SK-N-SH treated with all-trans-retinoic acid at 6 μM for 48 hours (cell line): ENCODE measurements at regions not wholly inside any gene's neighbourhood (a gene's known extent, or its start where the extent isn't known, plus 50 kb on each side); places are given as distances from the start of the nearest gene placed in this dataset.
A peak's percentile ranks its signal among the peaks of the same experiment; 100 is the strongest.

Experiments
- ATAC-seq: fragments of 200-7000 bp; cut with Tn5 transposase; 3 replicates; pipeline ENCODE4 v1.9.1; 2020; ENCODE audit warnings: mild to moderate bottlenecking, moderate library complexity
- BACH2 ChIP-seq: fragments of 250-450 bp; sonication (Bioruptor Pico); IDR thresholded peaks from 2 replicates; pipeline ENCODE4 v1.9.0; 2021; ENCODE audit warnings: mild to moderate bottlenecking, borderline replicate concordance
- CSDC2 ChIP-seq: fragments of 250-450 bp; sonication (Bioruptor Pico); IDR thresholded peaks from 2 replicates; pipeline ENCODE4 v1.5.0; 2020; ENCODE audit warnings: mild to moderate bottlenecking, moderate library complexity
- CSRNP3 ChIP-seq: fragments of 250-450 bp; sonication (Bioruptor Pico); IDR thresholded peaks from 2 replicates; pipeline ENCODE4 v1.5.1; 2021; ENCODE audit warnings: mild to moderate bottlenecking, moderate library complexity
- GLIS3 ChIP-seq: fragments of 250-450 bp; sonication (Bioruptor Pico); IDR thresholded peaks from 2 replicates; pipeline ENCODE4 v1.5.0; 2020; ENCODE audit warnings: mild to moderate bottlenecking, moderate library complexity
- OSR1 ChIP-seq: fragments of 250-450 bp; sonication (Bioruptor Pico); IDR thresholded peaks from 2 replicates; pipeline ENCODE4 v1.8.0; 2022; ENCODE audit warnings: moderate library complexity, mild to moderate bottlenecking, inconsistent platforms
- PATZ1 ChIP-seq: fragments of 250-450 bp; sonication (Bioruptor Pico); IDR thresholded peaks from 2 replicates; pipeline ENCODE4 v1.8.0; 2020; ENCODE audit warnings: mild to moderate bottlenecking, moderate library complexity, borderline replicate concordance
- PPARA ChIP-seq: fragments of 250-450 bp; sonication (Bioruptor Pico); IDR thresholded peaks from 2 replicates; pipeline ENCODE4 v1.5.0; 2020; ENCODE audit warnings: mild to moderate bottlenecking, borderline replicate concordance
- RARB ChIP-seq: fragments of 250-450 bp; sonication (Bioruptor Pico); IDR thresholded peaks from 2 replicates; pipeline ENCODE4 v1.8.0; 2021; ENCODE audit warnings: mild to moderate bottlenecking, moderate library complexity
- SNAI2 ChIP-seq: fragments of 250-450 bp; sonication (Bioruptor Pico); IDR thresholded peaks from 2 replicates; pipeline ENCODE4 v1.5.0; 2020; ENCODE audit warnings: mild to moderate bottlenecking, moderate library complexity
- TCF4 ChIP-seq: fragments of 250-450 bp; sonication (Bioruptor Pico); IDR thresholded peaks from 2 replicates; pipeline ENCODE4 v1.8.0; 2021; ENCODE audit warnings: mild to moderate bottlenecking, moderate library complexity, borderline replicate concordance
- TOX ChIP-seq: fragments of 250-450 bp; sonication (Bioruptor Pico); IDR thresholded peaks from 2 replicates; pipeline ENCODE4 v1.8.0; 2021; ENCODE audit warnings: mild to moderate bottlenecking, moderate library complexity, borderline replicate concordance
- ZC3H10 ChIP-seq: fragments of 250-450 bp; sonication (Bioruptor Pico); IDR thresholded peaks from 2 replicates; pipeline ENCODE4 v1.5.1; 2021; ENCODE audit warnings: mild to moderate bottlenecking, moderate library complexity
- ZFP3 ChIP-seq: fragments of 250-450 bp; sonication (Bioruptor Pico); IDR thresholded peaks from 2 replicates; pipeline ENCODE4 v1.5.0; 2020; ENCODE audit warnings: mild to moderate bottlenecking, moderate library complexity
- ZFP30 ChIP-seq: fragments of 450-650 bp; formaldehyde crosslinking; IDR thresholded peaks from 2 replicates; pipeline ENCODE4 v1.5.0; 2022; ENCODE audit warnings: mild to moderate bottlenecking, moderate library complexity
- ZNF565 ChIP-seq: fragments of 450-650 bp; formaldehyde crosslinking; conservative IDR thresholded peaks from 2 replicates; pipeline ENCODE4 v1.5.0; 2020; ENCODE audit warnings: low read depth, mild to moderate bottlenecking, moderate library complexity
- ZNF70 ChIP-seq: fragments of 450-650 bp; formaldehyde crosslinking; IDR thresholded peaks from 2 replicates; pipeline ENCODE4 v1.5.0; 2020; ENCODE audit warnings: mild to moderate bottlenecking, moderate library complexity
- ZNF8 ChIP-seq: fragments of 450-650 bp; formaldehyde crosslinking; IDR thresholded peaks from 2 replicates; pipeline ENCODE4 v1.5.0; 2020; ENCODE audit warnings: mild to moderate bottlenecking, moderate library complexity
- TF ChIP-seq, protein P1 (sequence below): fragments of 250-450 bp; sonication (Bioruptor Pico); IDR thresholded peaks from 2 replicates; pipeline ENCODE4 v1.5.0; 2020; ENCODE audit warnings: mild to moderate bottlenecking, moderate library complexity
- TF ChIP-seq, protein P2 (sequence below): fragments of 250-450 bp; sonication (Bioruptor Pico); IDR thresholded peaks from 2 replicates; pipeline ENCODE4 v1.5.1; 2020; ENCODE audit warnings: low read depth, mild to moderate bottlenecking, moderate library complexity
- TF ChIP-seq, protein P3 (sequence below): fragments of 250-450 bp; sonication (Bioruptor Pico); IDR thresholded peaks from 2 replicates; pipeline ENCODE4 v1.8.0; 2021; ENCODE audit warnings: low read depth, mild to moderate bottlenecking, moderate library complexity, borderline replicate concordance

DNA sequence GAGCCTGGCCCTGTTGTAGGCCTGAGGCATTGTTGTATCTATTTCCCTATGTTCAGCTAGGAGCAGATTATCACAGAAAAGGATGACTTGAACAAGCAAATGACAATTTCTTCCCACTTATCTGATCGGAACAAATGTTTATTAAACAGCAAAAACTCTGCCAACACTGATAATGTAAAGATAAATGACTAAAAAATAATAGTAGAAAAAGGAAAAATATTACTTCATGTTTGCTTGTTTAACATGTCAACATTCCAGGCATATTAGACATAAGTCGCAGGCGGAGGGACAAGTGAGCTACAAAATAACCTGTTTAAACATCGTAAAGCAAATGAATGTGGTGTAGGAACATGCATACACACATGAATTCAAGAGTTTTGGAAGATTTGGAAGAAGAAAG lies 257.9 kb downstream of the TMX3 start (continued):
- TF ChIP-seq, protein P1, sequence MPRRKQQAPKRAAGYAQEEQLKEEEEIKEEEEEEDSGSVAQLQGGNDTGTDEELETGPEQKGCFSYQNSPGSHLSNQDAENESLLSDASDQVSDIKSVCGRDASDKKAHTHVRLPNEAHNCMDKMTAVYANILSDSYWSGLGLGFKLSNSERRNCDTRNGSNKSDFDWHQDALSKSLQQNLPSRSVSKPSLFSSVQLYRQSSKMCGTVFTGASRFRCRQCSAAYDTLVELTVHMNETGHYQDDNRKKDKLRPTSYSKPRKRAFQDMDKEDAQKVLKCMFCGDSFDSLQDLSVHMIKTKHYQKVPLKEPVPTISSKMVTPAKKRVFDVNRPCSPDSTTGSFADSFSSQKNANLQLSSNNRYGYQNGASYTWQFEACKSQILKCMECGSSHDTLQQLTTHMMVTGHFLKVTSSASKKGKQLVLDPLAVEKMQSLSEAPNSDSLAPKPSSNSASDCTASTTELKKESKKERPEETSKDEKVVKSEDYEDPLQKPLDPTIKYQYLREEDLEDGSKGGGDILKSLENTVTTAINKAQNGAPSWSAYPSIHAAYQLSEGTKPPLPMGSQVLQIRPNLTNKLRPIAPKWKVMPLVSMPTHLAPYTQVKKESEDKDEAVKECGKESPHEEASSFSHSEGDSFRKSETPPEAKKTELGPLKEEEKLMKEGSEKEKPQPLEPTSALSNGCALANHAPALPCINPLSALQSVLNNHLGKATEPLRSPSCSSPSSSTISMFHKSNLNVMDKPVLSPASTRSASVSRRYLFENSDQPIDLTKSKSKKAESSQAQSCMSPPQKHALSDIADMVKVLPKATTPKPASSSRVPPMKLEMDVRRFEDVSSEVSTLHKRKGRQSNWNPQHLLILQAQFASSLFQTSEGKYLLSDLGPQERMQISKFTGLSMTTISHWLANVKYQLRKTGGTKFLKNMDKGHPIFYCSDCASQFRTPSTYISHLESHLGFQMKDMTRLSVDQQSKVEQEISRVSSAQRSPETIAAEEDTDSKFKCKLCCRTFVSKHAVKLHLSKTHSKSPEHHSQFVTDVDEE (CRISPR knock-in tag), result no peak
- no peak for TF ChIP-seq CSRNP3 (CRISPR knock-in tag)
- no peak for TF ChIP-seq ZC3H10
- TF ChIP-seq ZFP3 (CRISPR knock-in tag), result no peak
- no peak for TF ChIP-seq PPARA (CRISPR knock-in tag)

GRCh38 chr18:68455229-68455603 lies 259.7 kb downstream of the TMX3 start:
- ATAC-seq, result no peak
- TF ChIP-seq ZNF565 (CRISPR knock-in tag), result no peak
- no peak for TF ChIP-seq CSRNP3 (CRISPR knock-in tag)
- TF ChIP-seq SNAI2, result no peak
- no peak for TF ChIP-seq TOX
- no peak for TF ChIP-seq CSDC2
- no peak for TF ChIP-seq GLIS3 (CRISPR knock-in tag)
- TF ChIP-seq, protein P2, sequence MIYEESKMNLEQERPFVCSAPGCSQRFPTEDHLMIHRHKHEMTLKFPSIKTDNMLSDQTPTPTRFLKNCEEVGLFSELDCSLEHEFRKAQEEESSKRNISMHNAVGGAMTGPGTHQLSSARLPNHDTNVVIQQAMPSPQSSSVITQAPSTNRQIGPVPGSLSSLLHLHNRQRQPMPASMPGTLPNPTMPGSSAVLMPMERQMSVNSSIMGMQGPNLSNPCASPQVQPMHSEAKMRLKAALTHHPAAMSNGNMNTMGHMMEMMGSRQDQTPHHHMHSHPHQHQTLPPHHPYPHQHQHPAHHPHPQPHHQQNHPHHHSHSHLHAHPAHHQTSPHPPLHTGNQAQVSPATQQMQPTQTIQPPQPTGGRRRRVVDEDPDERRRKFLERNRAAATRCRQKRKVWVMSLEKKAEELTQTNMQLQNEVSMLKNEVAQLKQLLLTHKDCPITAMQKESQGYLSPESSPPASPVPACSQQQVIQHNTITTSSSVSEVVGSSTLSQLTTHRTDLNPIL (CRISPR knock-in tag), result no peak
- TF ChIP-seq RARB (CRISPR knock-in tag), result no peak
- no peak for TF ChIP-seq OSR1 (CRISPR knock-in tag)
- no peak for TF ChIP-seq ZFP30
- no peak for TF ChIP-seq ZFP3 (CRISPR knock-in tag)

DNA sequence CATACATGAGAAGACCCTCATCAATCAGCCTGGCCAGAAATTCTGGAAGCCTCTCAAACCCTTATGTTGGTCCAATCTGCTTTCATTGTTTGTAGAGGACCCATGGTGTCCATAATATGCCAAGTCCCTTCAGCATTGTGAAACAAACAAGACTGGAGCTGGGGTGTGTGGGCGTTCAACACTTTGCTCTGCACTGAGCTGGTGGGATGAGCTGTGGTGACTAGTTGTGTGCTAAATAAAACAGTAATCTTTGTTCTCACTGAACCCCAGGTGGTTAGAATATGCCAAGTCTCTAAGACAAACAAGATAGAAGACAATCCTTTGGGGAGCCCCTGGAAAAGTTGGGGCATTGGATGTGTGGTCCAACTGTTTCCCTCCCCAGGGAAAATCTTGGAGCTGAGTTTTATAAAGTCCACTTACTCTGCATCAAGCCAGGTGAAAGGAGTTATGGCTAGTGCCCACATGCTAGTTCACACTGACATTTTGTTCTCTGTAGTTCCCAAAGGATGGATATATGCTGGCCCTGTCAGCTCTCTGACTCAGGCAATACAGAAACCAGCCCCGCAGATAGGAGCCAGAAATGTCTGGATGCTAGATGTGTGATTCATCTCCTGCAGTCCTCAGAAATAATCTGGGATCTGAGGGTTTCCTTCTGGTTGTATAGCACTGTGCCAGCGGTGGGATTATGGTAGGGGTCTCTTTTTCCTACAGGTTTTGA lies 260.2 kb downstream of the TMX3 start:
- ATAC-seq, result peak; percentile 58; the same call in 2 of the 3 replicates
- TF ChIP-seq, protein P3, sequence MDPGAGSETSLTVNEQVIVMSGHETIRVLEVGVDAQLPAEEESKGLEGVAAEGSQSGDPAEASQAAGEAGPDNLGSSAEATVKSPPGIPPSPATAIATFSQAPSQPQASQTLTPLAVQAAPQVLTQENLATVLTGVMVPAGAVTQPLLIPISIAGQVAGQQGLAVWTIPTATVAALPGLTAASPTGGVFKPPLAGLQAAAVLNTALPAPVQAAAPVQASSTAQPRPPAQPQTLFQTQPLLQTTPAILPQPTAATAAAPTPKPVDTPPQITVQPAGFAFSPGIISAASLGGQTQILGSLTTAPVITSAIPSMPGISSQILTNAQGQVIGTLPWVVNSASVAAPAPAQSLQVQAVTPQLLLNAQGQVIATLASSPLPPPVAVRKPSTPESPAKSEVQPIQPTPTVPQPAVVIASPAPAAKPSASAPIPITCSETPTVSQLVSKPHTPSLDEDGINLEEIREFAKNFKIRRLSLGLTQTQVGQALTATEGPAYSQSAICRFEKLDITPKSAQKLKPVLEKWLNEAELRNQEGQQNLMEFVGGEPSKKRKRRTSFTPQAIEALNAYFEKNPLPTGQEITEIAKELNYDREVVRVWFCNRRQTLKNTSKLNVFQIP (CRISPR knock-in tag), result no peak
- TF ChIP-seq ZFP30 (no peak), TCF4 (no peak)

DNA sequence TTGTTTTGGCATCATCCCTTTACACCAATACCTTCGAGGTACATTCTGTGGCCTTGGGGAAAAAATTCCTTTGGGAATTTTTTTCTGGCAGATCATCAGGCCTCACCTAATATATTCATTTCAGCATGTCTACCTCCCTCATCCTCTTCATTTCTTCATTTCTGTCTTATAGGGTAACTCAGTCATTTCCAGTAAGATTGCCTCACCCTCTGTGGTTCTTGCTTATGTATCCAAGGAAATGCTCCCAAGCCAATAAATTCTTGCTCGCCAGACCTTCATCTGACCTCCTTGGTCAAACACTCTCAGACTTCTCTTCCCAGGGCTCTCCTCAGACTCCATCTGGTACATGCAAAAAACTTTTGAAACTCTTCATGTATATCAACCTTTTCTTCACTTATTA lies 265.6 kb downstream of the TMX3 start:
- ATAC-seq, result no peak
- TF ChIP-seq, protein P2 (CRISPR knock-in tag), result no peak
- TF ChIP-seq CSRNP3 (CRISPR knock-in tag) (no peak), ZNF565 (CRISPR knock-in tag) (no peak), ZFP3 (CRISPR knock-in tag) (no peak), ZNF8 (CRISPR knock-in tag) (no peak), PATZ1 (CRISPR knock-in tag) (no peak), TCF4 (no peak), ZNF70 (CRISPR knock-in tag) (no peak), RARB (CRISPR knock-in tag) (no peak), TOX (no peak), BACH2 (CRISPR knock-in tag) (no peak)
- TF ChIP-seq, protein P3 (CRISPR knock-in tag), result no peak
